ENCODE measurements at regions not wholly inside any gene's neighbourhood (a gene's known extent, or its start where the extent isn't known, plus 50 kb on each side); places are given as distances from the start of the nearest gene placed in this dataset.

GRCh38 chr3:33931512-33931911, 133.1 kb downstream of the PDCD6IP start:
- H3K36me3 ChIP-seq = no peaks in the 10 kb centered on the region
- DNase-seq (no peak), ATAC-seq (no peak)
- H3K4me1 ChIP-seq = no peaks in the 10 kb centered on the region
- intact Hi-C loops (cut with DNase I) = no loop called here
- TF ChIP-seq, protein P1, sequence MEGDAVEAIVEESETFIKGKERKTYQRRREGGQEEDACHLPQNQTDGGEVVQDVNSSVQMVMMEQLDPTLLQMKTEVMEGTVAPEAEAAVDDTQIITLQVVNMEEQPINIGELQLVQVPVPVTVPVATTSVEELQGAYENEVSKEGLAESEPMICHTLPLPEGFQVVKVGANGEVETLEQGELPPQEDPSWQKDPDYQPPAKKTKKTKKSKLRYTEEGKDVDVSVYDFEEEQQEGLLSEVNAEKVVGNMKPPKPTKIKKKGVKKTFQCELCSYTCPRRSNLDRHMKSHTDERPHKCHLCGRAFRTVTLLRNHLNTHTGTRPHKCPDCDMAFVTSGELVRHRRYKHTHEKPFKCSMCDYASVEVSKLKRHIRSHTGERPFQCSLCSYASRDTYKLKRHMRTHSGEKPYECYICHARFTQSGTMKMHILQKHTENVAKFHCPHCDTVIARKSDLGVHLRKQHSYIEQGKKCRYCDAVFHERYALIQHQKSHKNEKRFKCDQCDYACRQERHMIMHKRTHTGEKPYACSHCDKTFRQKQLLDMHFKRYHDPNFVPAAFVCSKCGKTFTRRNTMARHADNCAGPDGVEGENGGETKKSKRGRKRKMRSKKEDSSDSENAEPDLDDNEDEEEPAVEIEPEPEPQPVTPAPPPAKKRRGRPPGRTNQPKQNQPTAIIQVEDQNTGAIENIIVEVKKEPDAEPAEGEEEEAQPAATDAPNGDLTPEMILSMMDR (IDR thresholded peaks at IDR 0.05) = no peak
- H3K27ac ChIP-seq = no peak overlapping the region
- no peaks in the 10 kb centered on the region for H3K9me3 ChIP-seq
- H3K27me3 ChIP-seq = no peaks in the 10 kb centered on the region
- no peak overlapping the region for H3K4me3 ChIP-seq

DNA sequence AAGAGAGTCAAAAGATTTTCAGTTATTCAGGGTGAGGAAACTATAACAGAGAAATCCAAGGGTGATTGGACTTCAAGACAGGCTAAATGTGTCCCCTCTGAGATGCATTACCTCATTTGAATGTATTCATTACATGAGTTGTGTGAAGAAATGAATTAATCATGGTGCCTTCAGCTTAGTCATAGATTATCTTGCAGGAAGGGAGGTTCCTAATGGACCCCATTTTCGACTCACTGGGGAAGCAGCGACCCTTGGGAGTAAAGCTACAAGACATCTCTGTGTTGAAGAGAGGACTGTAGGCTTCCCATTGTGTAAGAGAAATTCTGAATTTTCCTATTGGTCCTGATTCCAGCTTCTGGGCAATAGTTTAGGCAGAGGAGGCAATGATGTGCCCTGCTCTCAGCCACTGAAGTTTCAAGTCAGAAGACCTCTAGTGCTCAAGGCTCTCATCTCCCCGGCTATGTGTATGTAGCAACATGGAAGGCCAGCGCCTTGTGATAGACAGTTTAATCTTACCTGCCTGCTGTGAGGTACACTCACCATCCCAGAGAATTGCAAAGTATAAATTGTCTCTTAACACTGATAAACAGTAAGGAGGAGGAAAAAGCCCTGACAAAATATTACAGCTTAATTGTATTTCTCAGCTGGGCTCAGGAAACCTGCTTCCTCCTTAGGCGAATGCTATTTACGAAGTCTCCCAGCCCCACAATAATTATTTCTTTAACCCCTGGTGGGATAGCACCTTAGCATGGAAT, 133.8 kb downstream of the PDCD6IP start:
- Histone ChIP-seq H3K4me1 (no peaks in the 10 kb centered on the region), H3K9me3 (no peaks in the 10 kb centered on the region), H3K36me3 (no peaks in the 10 kb centered on the region), H3K4me3 (no peak overlapping the region), H3K27me3 (no peaks in the 10 kb centered on the region), H3K27ac (no peak overlapping the region)
- DNase-seq = no peak
- ATAC-seq = no peak
- TF ChIP-seq, protein P1 (IDR thresholded peaks at IDR 0.05) = no peak
- intact Hi-C loops (cut with DNase I) = no loop called here

GRCh38 chr3:33936171-33936920, 137.9 kb downstream of the PDCD6IP start:
- Histone ChIP-seq H3K27me3 (no peaks in the 10 kb centered on the region), H3K36me3 (no peaks in the 10 kb centered on the region), H3K4me3 (no peak overlapping the region), H3K27ac (no peak overlapping the region), H3K9me3 (no peaks in the 10 kb centered on the region), H3K4me1 (no peaks in the 10 kb centered on the region)
- ATAC-seq (no peak), DNase-seq (no peak)
- intact Hi-C loops (cut with DNase I) = no loop called here
- TF ChIP-seq, protein P1 (IDR thresholded peaks at IDR 0.05) = no peak

- ATAC-seq = no peak
- DNase-seq = peak in 2 of 4 donors; percentile 52 to 55
- H3K36me3 ChIP-seq = no peaks in the 10 kb centered on the region
- intact Hi-C loops (cut with DNase I) = no loop called here
- H3K4me3 ChIP-seq = no peak overlapping the region
- H3K27me3 ChIP-seq = no peaks in the 10 kb centered on the region
- TF ChIP-seq, protein P1 (IDR thresholded peaks at IDR 0.05) = no peak
- no peaks in the 10 kb centered on the region for H3K9me3 ChIP-seq
- no peaks in the 10 kb centered on the region for H3K4me1 ChIP-seq
- H3K27ac ChIP-seq = no peak overlapping the region
These were observed 138.6 kb downstream of the PDCD6IP start for GRCh38 chr3:33936921-33937525.

DNA sequence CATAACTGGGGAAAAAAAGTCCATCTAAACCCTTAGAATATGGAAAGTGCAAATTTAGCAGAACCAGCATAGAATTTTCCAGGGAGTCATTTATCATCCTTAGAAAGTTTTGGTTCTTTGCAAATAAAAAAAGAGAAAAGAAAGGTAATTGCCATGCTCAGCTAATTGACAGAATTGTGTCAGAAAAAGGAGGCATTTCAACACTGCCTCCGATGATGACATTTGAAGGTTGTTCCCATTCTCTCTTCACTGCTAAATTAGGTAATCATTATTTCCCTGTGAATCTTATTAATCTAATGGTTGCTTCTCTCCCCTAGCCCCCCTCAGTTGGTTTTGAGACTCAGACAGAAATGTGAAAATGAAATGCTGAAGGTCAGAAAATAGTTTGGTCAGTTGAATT, 139.2 kb downstream of the PDCD6IP start:
- intact Hi-C loops (cut with DNase I) = no loop called here
- H3K27me3 ChIP-seq = no peaks in the 10 kb centered on the region
- no peaks in the 10 kb centered on the region for H3K9me3 ChIP-seq
- TF ChIP-seq, protein P1 (IDR thresholded peaks at IDR 0.05) = no peak
- H3K4me3 ChIP-seq = no peak overlapping the region
- no peak overlapping the region for H3K27ac ChIP-seq
- no peaks in the 10 kb centered on the region for H3K36me3 ChIP-seq
- ATAC-seq = no peak
- no peaks in the 10 kb centered on the region for H3K4me1 ChIP-seq
- DNase-seq = peak in 1 of 4 donors; percentile 10

All from left lung (tissue), 4 donors.